SJSA1 (cell line): ENCODE measurements at regions not wholly inside any gene's neighbourhood (a gene's known extent, or its start where the extent isn't known, plus 50 kb on each side); places are given as distances from the start of the nearest gene placed in this dataset.
"Not testable (repeated sequence)": the region's sequence is repeated elsewhere in the genome, so short reads cannot be mapped to it uniquely, and the experiment has no call there.

Source experiments
- DNase-seq, 2 experiments: peaks; one replicate each; pipeline ENCODE4 v3.0.0-alpha.2; 2015 to 2020; ENCODE audit warnings: low spot score in 2 of 2, low read depth in 1 of 2
- H3K27ac ChIP-seq: fragments of 250-450 bp; sonication (Bioruptor Pico); 2 replicates; pipeline ENCODE4 v1.5.1; 2020; ENCODE audit warnings: mild to moderate bottlenecking, moderate library complexity
- H3K27me3 ChIP-seq: fragments of 250-450 bp; sonication (Bioruptor Pico); replicated peaks from 2 replicates; pipeline ENCODE4 v1.5.1; 2020; ENCODE audit warnings: mild to moderate bottlenecking, moderate library complexity
- H3K36me3 ChIP-seq: fragments of 250-450 bp; sonication (Bioruptor Pico); 2 replicates; pipeline ENCODE4 v1.5.1; 2020; ENCODE audit warnings: mild to moderate bottlenecking
- H3K4me1 ChIP-seq: fragments of 250-450 bp; sonication (Bioruptor Pico); replicated peaks from 2 replicates; pipeline ENCODE4 v1.6.1; 2021; ENCODE audit warnings: mild to moderate bottlenecking
- H3K4me3 ChIP-seq: fragments of 250-450 bp; sonication (Bioruptor Pico); 2 replicates; pipeline ENCODE4 v1.5.1; 2020; ENCODE audit warnings: mild to moderate bottlenecking
- H3K9me3 ChIP-seq: fragments of 250-450 bp; sonication (Bioruptor Pico); replicated peaks from 2 replicates; pipeline ENCODE4 v1.5.1; 2020; ENCODE audit warnings: mild to moderate bottlenecking

DNA sequence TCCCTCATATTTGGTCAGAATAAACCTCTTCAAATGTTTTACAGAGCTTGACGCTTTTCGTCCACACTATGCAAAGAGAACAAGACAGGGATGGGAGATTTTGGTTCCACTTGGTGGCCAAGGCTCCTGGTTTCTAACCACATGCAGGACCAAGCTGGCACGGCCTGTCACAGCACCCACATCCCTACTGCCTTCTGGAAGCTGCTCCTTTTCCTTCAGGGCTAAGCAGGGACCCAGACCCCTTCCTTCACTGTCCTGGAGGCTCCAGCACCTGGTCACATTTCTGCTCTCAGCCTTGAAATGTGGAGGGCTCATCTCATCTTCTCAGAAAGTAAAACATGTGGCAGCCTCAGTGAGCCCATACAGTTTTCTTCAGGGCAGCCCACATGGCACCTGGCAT lies 50.4 kb upstream of the ARHGEF7 start:
- H3K36me3 ChIP-seq: no peaks in the 10 kb centered on the region
- peaks cover 4% of the 10 kb centered on the region for H3K4me1 ChIP-seq
- peaks cover 52% of the 10 kb centered on the region for H3K27me3 ChIP-seq
- H3K4me3 ChIP-seq: no peak overlapping the region
- DNase-seq: peak in 1 of 2 experiments; percentile 56
- H3K27ac ChIP-seq: no peak overlapping the region
- H3K9me3 ChIP-seq: peaks cover 14% of the 10 kb centered on the region

DNA sequence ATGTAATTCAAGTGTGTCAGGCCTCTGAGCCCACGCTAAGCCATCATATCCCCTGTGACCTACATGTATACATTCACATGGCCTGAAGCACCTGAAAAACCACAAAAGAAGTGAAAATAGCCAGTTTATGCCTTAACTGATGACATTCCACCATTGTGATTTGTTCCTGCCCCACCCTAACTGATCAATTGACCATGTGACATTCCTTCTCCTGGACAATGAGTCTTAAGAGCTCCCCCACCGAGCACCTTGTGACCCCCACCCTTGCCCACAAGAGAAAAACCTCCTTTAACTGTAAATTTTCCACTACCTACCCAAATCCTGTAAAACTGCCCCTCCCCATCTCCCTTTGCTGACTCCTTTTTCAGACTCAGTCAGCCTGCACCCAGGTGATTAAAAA lies 52.1 kb upstream of the ARHGEF7 start:
- Histone ChIP-seq H3K36me3 (no peaks in the 10 kb centered on the region), H3K4me3 (no peak overlapping the region), H3K4me1 (peaks cover 4% of the 10 kb centered on the region), H3K27ac (no peak overlapping the region), H3K9me3 (0 out of 2 replicates have a peak, but pooled peaks cover 3% of the 10 kb centered on the region), H3K27me3 (peaks cover 39% of the 10 kb centered on the region)
- no peak for DNase-seq

DNA sequence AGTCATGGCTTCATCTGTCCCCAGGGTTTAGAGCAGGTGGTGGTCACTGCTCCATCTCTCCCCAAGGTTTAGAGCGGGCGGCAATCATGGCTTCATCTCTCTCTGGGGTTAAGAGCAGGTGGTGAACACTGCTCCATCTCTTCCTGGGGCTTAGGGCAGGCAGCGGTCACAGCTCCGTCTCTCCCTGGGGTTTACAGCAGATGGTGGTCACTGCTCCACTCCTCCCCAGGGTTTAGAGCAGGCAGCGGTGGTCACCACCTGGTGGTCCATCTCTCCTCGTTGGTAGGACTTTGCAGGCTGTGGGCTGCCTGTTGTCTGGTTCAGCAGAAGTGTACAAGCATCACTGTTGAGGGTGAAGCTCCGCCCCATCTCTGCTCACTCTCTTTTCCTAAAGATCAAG lies 52.8 kb upstream of the ARHGEF7 start:
- peak in 1 of 2 experiments; percentile 61 for DNase-seq
- H3K4me1 ChIP-seq: peaks cover 2% of the 10 kb centered on the region
- no peak overlapping the region for H3K27ac ChIP-seq
- no peaks in the 10 kb centered on the region for H3K36me3 ChIP-seq
- peaks cover 33% of the 10 kb centered on the region for H3K27me3 ChIP-seq
- 0 out of 2 replicates have a peak, but pooled peaks cover 1% of the 10 kb centered on the region for H3K9me3 ChIP-seq
- H3K4me3 ChIP-seq: no peak overlapping the region

DNA sequence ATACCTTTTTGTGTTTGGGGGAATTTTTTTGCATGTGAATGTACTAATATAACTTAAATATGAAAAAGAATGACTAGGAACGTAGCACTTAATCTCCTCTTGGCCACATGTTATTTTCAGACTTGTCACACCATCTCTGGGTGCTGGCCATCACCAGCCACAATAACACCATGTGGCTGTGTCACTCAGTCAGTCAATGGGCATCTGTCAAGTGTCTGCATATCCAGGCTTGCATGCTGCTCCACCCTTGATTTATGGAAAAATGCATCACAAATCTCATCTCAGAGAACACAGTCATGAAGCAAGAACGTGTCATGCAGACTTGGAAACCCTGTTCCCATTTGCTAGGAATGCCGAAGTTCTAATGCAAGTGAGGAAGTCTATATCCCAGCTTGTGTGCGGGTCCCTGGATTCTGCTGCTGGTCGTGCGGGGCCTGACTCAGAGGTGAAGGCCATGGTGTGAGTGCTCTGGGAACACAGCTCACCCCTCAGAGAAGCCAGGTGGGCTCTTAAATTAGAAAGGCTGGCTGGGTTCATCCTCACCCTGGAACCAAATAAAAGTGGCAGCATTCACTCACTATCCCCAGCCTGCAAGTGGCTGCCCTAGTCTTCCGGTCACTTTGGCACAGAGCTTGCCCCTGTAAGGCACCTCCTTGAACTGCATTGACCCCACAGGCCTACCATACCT lies 53.6 kb upstream of the ARHGEF7 start:
- no peaks in the 10 kb centered on the region for H3K4me1 ChIP-seq
- no peak overlapping the region for H3K4me3 ChIP-seq
- H3K27ac ChIP-seq: no peak overlapping the region
- H3K27me3 ChIP-seq: peaks cover 28% of the 10 kb centered on the region
- no peaks in the 10 kb centered on the region for H3K9me3 ChIP-seq
- no peaks in the 10 kb centered on the region for H3K36me3 ChIP-seq
- DNase-seq: peak in 1 of 2 experiments; percentile 59

DNA sequence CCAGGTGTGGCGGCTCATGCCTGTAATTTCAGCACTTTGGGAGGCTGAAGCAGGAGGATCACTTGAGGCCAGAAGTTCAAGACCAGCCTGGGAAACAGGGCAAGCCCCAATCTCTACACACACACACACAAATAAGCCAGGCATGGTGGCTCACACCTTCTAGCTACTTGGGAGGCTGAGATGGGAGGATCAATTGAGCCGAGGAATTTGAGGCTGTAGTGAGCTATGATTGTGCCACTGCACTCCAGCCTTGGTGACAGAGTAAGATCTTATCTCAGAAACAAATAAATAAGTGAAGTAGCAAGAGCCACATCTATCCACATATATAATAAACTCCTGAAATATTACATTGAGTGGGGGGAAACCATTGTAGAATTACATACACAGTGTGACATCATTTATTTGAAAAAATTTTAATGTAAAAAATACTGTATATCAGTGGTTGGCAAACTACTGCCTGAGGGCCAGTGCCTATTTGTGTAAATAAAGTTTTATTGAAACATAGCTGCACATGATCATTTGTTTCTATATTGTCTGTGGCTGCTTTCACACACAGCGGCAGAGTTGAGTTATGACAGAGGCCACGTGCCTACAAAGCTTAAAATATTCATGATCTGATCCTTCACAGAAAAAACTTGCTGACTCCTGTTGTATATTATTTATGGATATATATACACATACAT lies 54.7 kb upstream of the ARHGEF7 start:
- H3K4me3 ChIP-seq: no peak overlapping the region
- DNase-seq: peak in 1 of 2 experiments; percentile 44
- H3K27ac ChIP-seq: no peak overlapping the region

DNA sequence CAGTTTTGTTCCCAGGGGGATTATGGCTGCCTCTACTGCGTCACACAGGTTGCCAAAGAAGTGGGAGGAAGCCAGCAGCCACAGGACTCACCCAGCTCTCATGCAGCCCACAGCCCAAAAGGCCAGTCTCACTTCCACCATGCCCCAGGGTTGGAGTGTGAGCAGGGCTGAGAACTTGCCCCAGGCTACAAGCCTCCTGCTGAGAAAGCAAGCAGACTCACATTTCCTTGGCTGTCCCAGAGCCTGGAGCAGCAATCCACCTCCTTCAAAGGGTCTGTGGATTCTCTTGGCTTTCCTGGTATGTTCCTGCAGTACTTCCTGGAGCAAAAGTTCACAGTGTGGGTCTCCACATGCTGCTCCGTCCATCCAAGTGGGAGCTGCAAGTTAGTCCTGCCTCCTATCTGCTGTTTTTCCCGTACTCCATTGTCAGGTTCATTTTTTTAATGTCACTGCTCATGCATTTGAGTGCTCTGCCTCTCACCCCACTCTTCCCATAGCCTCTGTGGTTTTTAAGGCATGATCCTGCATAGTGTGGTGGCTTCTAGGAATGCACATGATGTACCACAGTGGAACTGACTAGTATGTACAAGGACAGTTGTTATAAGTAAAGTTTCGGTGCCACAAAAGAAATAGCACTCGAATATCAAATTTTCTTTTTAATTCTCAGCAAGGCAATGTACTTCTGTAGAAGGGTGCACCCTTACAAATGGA lies 56.2 kb upstream of the ARHGEF7 start:
- DNase-seq: peak; percentile 54 to 63
- H3K27me3 ChIP-seq: peaks cover 33% of the 10 kb centered on the region

More for the DNA sequence above, 54.7 kb upstream of the ARHGEF7 start:
- H3K27me3 ChIP-seq: peaks cover 29% of the 10 kb centered on the region
- no peaks in the 10 kb centered on the region for H3K4me1 ChIP-seq
- no peaks in the 10 kb centered on the region for H3K9me3 ChIP-seq
- H3K36me3 ChIP-seq: no peaks in the 10 kb centered on the region

DNA sequence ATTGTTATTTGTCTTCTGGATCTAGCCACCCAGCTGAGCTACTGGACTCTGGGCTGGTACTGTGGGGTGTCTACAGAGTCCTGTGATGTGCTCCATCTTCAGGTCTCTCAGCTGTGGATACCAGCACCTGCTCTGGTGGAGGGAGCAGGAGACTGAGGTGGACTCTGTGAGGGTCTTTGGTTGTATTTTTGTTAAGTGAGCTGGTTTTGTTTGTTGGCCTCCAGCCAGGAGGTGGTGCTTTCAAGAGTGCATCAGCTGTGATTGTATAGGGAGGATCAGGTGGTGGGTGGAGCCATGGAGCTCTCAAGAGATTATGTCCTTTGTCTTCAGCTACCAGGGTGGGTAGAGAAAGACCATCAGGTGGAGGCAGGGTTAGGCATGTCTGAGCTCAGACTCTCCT lies 56.8 kb upstream of the ARHGEF7 start:
- not testable (repeated sequence) for H3K36me3 ChIP-seq, H3K4me1 ChIP-seq, H3K9me3 ChIP-seq, H3K27ac ChIP-seq, H3K4me3 ChIP-seq
- peaks cover 33% of the 10 kb centered on the region for H3K27me3 ChIP-seq
- peak in 1 of 2 experiments; percentile 61 for DNase-seq

More for the DNA sequence above, 56.2 kb upstream of the ARHGEF7 start:
- Histone ChIP-seq H3K9me3 (no peaks in the 10 kb centered on the region), H3K4me1 (no peaks in the 10 kb centered on the region), H3K27ac (no peak overlapping the region), H3K36me3 (no peaks in the 10 kb centered on the region), H3K4me3 (no peak overlapping the region)

DNA sequence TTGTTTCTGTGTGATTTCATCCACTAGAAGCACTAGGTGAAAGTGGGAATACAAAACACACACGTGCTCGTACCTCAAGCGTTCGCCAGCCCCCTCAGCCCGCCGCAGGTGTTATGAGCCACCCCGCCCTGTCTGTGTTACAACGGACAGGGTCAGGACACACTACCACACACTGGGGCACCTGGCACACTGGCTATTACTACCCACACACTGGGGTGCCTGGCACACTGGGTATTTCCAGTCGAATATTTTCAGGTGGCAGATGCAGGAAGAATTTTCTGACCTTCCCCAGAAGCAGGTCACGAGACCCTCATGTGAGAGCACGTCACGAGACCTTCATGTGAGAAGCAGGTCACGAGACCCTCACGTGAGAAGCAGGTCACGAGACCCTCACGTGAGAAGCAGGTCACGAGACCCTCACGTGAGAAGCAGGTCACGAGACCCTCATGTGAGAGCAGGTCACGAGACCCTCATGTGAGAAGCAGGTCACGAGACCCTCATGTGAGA lies 63.3 kb upstream of the ARHGEF7 start:
- H3K27me3 ChIP-seq: peaks cover 32% of the 10 kb centered on the region
- not testable (repeated sequence) for H3K27ac ChIP-seq, H3K36me3 ChIP-seq, H3K4me3 ChIP-seq, H3K4me1 ChIP-seq, H3K9me3 ChIP-seq
- peak in 1 of 2 experiments; percentile 70 for DNase-seq

DNA sequence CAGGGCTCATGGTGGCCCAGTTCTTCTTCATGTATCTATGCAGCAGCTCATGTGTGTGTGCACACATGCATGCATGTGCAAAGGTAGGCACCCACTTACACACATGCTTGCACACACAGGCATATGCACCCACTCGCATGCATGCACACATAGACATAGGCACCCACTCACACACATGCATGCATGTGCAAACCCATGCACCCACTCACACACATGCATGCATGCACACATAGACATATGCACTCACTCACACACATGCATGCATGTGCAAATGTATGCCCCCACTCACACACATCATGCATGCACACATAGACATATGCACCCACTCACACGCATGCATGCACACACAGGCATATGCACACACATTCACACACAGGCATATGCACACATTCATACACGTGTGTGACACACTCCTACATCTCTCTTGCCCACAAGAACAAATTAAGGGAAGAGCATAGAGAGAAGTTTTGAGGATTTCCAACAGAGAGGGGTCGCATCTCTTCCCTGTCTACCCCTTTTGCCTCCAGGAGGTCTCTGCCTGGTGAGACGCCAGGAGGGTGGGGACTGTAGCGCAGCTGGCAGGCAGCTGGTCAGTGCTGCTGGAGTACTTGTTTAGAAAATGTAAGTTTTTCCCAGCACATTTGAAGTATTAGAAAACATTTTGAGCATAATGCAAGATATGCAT lies 63.9 kb upstream of the ARHGEF7 start:
- Histone ChIP-seq H3K4me3 (no peak overlapping the region), H3K9me3 (no peaks in the 10 kb centered on the region), H3K36me3 (no peaks in the 10 kb centered on the region), H3K4me1 (peaks cover 12% of the 10 kb centered on the region), H3K27ac (no peak overlapping the region), H3K27me3 (peaks cover 32% of the 10 kb centered on the region)
- peak in 1 of 2 experiments; percentile 51 for DNase-seq

DNA sequence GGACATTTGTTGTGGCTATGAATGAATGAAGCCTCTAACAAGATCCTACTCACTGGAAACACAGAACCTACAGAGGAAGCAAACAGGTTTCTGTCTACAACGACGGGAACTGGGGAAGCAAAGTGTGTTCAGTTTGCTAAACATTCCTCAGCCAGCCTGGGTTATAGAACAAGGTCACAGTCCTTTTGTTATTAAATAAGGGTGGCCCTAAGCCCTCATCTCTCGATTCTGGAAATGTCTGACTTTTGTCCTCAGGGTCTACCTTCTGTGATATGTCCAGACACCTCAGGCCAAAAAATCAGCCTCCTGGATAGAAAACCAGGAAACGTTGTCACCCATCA lies 64.6 kb upstream of the ARHGEF7 start:
- Histone ChIP-seq H3K9me3 (no peaks in the 10 kb centered on the region), H3K4me1 (peaks cover 12% of the 10 kb centered on the region), H3K36me3 (no peaks in the 10 kb centered on the region), H3K4me3 (no peak overlapping the region), H3K27me3 (peaks cover 26% of the 10 kb centered on the region), H3K27ac (no peak overlapping the region)
- peak in 1 of 2 experiments; percentile 52 for DNase-seq

DNA sequence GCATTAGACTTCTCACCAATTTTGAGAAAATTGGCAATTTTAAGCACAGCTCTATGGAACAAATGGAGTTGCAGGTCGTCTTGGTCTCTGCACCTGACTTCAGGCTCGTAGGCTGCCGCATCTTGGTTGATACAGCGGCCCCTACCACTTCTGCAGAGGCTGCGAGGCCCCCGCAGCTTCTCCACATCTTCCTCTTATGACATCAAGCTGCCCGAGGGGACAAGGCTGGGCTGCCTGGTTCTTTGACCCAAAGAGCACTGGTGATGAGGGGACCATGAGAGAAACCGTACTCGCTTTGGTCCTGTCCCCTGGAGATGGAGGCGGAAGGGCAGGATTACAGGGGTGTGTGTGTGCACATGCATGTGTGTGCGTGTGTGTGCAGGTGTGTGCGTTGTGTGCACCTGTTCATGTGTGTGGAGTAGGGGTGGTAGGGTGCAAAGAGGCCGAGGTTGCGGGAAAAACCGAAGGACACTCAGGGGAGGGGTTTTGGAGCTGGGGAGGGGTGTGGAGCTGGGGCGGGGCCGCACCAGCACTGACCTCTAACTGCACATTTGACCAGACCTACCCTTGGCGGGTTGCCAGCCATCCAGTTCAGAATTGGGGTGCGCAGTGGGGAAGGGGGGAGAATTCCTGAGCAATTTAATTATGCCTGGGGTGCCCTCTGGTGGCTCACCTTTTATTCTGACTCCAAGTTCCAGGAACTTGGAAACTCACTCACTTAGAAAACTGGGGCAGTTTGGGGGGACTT lies 65.1 kb upstream of the ARHGEF7 start:
- DNase-seq: peak; percentile 60 to 78
- Histone ChIP-seq H3K4me1 (peaks cover 12% of the 10 kb centered on the region), H3K27ac (no peak overlapping the region), H3K36me3 (no peaks in the 10 kb centered on the region), H3K9me3 (no peaks in the 10 kb centered on the region), H3K27me3 (peaks cover 21% of the 10 kb centered on the region), H3K4me3 (no peak overlapping the region)

DNA sequence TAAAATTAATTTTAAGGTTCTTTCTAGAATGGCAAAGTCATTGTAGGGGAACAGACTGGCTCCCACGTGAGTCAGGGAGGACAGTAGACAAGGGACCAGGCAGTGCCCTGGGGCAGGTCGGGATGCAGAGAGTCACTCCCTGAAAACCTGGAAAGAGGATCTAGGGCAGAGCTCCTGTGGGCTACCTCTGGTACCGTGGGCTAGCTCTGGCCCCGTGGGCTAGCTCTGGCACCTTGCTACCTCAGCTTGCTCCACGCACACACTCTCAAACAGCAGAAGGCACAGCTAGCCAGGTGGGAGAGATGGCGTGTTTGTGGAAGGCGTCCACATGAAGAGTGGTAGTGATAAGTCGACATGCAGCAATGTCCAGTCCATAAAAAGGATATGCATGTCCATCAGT lies 66.7 kb upstream of the ARHGEF7 start:
- peak in 1 of 2 experiments; percentile 57 for DNase-seq
- H3K4me1 ChIP-seq: peaks cover 23% of the 10 kb centered on the region
- H3K36me3 ChIP-seq: no peaks in the 10 kb centered on the region
- H3K27ac ChIP-seq: no peak overlapping the region
- no peak overlapping the region for H3K4me3 ChIP-seq
- peaks cover 5% of the 10 kb centered on the region for H3K9me3 ChIP-seq
- peaks cover 9% of the 10 kb centered on the region; the same call in 1 of the 2 replicates for H3K27me3 ChIP-seq

DNA sequence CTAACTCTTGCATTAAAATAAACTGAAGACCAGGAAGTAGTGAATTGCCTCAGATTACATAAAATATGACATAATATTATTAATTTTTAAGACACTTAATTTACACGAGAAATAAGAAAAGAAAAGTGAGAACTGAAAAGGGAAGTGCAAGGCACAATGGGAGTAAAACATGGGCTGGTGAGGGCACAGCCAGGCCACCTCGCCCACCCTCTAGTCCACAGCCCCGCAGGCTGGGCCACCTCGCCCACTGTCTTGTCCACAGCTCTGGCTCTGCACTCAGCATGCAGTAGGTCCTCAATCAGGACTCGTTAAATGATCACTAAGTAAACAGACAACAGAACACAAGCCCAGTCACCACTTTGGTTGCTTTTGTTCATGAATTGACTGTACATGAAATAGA lies 67.8 kb upstream of the ARHGEF7 start:
- no peaks in the 10 kb centered on the region for H3K27me3 ChIP-seq
- H3K27ac ChIP-seq: no peak overlapping the region
- H3K9me3 ChIP-seq: peaks cover 7% of the 10 kb centered on the region
- peak in 1 of 2 experiments; percentile 58 for DNase-seq
- peaks cover 26% of the 10 kb centered on the region for H3K4me1 ChIP-seq
- no peaks in the 10 kb centered on the region for H3K36me3 ChIP-seq
- no peak overlapping the region for H3K4me3 ChIP-seq
